ENCODE measurements at regions not wholly inside any gene's neighbourhood (a gene's known extent, or its start where the extent isn't known, plus 50 kb on each side); places are given as distances from the start of the nearest gene placed in this dataset.
"Not testable (repeated sequence)": the region's sequence is repeated elsewhere in the genome, so short reads cannot be mapped to it uniquely, and the experiment has no call there.

DNA sequence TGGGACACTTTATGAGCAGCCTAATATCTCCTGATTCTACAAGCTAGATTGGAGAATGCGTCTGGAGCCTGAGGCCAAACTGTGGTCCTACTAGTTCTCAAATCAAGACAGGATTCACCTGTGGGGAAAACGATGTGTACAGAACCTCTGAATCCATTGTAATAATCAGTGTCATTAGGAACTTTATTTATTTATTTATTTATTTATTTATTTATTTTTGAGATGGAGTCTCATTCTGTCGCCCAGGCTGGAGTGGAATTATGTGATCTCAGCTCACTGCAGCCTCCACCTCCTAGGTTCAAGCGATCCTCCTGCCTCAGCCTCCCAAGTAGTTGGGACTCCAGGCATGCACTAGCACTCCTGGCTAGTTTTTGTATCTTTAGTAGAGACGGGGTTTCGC, 52.6 kb upstream of the KIF26B start:
- not testable (repeated sequence) for DNase-seq

DNA sequence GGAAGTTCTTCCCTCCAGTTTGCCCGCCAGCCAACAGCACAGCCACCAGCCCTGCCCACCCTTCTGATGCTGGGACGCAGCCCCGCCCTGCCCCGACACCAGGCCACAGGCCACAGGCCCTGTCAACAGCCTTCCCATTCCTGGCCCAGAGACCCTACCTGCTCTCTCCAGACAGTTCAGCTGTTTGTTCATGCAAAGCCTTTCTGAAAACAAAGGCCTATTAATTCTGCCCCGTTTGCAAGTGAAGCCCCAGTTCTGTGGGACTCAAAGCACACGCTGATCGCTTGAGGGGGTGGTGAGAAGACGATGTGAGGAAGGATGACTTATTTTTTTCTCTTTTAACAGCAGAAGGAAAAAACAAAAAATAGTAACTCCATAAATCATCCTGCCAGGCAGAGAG, 55.4 kb upstream of the KIF26B start:
- DNase-seq, result no peak

DNA sequence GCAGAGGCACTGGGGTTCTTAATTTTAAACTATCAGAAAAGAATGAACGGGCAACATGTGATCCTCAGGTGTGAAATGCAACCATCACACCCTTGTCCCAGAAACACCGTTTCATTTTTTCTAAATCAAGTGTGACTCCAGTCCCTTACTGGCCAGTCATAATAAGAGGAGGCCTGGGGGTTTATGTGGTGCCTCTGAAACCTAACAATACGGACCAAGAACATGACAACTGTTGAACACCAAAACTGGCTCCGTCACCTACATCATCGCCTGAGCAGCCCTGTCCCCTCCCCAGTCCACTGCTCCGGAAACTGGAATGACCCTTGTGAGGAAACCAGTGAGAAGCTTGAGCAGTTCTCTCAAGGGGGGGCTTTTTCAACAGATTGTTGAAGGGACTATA, 55.9 kb upstream of the KIF26B start:
- DNase-seq, result no peak

DNA sequence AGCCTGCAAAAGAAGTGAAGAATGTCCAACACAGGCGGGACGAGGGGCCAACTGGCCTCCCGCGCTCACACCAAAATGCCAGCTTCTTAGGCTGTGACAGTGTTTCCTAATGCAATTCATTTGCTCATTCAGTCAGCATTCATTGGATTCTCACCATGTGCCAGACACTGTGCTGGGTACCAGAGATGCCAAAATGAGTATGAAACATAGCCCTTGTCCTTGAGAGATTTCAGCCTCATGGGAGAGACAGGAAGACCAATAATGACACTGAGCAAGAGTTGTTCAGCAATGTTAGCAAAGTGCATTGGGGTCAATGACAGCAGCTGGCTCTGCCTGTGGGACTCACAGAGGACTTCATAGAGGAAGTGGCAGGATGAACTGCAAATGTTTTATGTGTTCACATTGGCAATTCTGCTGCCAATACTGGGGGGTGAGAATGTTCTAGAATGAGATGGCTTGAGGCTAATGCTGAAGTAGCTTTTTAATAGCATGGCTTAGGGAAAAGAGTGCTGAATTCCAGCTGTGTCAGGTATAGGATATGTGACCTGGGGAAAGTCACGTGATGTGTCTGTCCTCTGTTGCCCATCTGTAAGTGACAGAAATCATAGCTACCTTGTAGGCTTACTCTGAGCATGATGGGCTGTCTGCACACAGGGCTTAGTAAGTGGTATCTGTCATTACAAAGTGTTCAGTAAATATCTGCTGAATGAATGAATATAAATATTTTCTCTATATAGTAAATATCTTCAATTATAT, 58.3 kb upstream of the KIF26B start:
- no peak for DNase-seq

DNA sequence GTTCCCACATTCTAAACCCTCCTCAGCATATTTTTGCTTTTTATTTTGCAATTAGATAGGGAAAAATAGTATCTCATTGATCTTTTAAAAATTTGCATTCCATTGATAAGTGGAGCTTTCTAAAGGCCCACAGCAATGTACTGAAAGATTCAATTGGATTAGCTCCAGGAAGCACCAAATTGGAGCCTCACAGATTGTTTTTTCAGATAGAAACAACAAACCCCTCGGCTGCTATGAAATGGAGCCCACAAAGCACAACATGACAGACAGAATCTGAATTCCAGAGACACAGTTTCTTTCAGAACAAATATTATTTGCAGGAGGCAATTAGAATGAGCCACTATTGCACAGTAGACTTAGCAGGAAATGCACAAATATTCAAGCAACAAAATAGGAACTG, 58.9 kb upstream of the KIF26B start:
- no peak for DNase-seq

DNA sequence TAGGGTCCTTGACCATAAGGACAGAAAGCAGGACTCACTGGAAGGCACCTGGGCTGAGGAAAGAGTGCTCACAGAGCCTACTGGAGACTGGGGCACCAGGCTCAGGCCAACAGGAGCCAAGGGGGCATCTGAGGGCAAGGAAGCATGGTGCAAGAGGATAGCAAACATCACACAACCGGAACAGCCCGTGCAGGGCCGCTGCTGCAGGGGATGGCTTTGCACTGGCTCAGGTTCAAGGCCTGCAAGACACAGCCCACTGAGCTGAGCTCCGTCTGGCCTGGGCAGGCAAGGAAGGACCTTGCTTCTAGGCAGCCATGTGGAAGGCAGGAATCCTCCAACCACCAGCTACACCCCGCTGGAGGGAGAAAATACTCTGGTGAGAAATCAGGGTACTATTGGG, 59.8 kb upstream of the KIF26B start:
- no peak for DNase-seq

DNA sequence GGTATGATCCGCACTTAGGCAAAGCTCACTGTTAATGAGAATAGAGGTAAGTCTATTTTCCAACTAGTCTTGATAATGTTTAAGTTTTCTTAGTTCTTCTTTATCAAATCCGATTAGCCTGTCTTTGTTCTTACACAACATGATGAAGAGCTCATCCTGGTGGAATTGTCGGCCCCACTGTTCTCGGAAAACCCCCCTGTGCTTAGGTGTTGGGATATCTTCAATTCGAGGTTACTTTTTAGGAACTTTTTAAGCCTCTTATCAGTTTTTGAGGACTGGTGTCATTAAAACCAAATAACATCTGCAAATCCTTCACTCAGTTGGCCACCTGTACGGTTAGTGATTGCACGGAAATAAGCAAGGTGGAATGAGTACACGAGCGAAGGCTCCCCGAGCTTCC, 60.7 kb upstream of the KIF26B start:
- DNase-seq, result no peak

DNA sequence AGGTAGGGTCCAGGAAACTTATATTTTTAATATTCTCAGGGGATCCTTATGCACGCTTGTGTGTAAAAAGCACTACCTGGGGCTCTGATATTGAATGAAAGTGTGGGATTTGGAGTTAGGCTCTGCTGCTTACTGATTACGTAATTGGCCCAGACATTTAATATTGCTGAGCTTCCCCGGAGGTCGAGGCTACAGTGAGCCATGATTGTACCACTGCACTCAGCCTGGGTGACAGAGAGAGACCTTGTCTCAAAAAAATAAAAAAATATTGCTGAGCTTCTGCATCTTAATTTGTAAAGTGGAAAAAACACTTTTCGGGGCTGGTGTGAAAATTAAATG, 62.2 kb upstream of the KIF26B start:
- no peak for DNase-seq

DNA sequence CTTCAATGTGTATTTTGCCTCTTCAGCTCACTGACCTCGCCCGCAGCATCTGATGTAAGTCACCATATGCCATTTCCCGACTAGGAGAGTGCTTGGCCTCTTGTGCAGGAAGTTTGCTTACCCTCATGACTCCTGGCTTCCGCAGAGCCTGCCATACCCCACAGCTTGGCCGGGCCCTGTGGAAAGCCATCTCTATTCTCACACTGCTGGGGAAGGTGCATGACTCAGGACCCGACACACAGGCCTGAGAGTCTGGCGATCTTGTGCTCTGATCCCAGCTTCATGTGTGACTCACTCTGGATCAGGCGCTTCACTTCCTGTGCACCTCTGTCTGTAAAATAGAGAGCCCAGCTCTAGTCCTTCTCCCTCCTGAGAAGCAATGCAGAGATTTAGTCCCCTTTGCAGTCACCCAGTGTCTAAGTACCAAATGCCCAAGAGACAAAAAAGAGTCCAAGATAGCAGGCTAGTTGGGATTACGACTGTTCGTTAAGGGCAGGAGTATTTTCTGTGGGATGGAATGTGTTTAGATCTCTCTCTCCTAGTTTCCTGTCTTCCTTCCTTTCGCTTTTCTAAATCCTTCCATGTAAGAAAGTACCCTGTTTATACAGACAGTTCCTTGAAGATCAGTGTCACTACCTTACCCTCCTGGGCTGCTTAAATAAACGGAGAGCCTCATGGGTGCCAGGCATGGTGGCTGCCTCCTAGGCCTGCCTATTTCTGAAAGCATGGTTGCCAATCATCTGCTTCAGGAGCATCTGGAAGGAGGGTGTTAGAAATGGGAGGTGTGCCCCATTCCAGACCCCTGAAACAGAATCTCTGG, 62.8 kb upstream of the KIF26B start:
- DNase-seq, result peak; percentile 97

DNA sequence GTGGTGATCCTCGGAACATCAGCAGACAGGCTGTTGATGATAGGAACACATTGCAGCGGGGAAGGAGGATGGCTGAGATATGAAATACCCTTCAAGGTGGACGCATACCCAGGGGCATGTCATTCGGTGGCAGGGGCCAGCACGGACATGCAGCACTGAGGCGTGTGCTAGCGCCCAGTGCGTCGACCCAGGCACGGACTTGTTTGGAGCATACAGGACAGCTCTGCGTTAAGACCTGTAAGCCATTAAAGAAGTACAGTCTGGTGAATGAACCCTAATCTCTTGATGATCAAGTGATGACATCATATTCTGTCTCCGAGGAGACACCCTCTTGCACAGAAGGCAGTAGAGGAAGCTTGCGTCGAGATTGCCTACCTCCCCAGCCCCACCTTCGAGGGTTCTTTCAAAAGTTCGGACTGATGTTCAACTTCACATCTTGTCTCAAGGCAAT, 63.6 kb upstream of the KIF26B start:
- peak; percentile 39 for DNase-seq

DNA sequence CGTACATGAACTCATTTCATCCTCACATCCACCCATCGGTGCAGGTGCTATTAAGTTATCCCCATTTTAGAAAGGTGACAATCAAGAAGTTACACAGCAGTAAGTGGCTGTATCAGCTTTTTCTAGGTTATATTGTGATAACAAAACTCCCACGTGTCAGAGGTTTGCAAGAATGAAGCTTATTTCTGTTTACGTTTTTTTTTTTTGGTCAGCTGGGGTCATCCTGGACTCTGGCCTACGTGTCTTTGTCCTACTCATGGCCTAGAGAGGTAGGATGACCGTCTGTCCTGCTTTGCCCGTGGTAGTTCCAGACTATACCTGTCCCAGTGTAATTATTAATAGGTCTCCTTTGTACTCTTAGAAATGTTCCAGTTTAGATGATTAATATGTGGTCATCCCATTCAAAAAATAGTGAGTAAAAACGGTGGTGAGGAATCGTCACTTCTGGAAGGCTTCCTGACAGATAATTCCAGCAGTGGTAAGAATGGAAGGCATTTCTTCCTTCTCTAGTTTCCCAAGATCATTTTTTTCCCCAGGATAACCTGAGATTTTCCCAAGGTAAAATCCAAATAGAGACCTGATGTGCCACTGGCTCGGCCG, 64.2 kb upstream of the KIF26B start:
- DNase-seq, result no peak

DNA sequence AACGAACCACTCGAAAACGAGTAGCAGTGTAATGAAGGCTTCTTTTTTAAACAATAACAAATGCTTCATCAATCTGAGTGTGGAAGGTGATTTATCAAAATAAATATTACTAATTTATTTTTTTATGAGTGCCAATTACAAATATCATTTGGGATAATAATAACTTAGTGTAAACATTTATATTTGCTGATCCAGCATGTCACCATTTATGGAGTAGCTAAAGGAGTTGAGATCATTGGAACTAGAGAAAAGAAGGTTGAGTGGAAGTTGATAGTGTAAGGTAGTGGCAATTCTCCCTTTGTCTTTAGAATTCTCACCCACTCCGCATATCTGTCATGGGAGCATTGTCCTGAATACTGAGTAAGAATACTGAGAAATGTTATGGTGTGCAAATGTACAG, 67.1 kb upstream of the KIF26B start:
- DNase-seq, result no peak

DNA sequence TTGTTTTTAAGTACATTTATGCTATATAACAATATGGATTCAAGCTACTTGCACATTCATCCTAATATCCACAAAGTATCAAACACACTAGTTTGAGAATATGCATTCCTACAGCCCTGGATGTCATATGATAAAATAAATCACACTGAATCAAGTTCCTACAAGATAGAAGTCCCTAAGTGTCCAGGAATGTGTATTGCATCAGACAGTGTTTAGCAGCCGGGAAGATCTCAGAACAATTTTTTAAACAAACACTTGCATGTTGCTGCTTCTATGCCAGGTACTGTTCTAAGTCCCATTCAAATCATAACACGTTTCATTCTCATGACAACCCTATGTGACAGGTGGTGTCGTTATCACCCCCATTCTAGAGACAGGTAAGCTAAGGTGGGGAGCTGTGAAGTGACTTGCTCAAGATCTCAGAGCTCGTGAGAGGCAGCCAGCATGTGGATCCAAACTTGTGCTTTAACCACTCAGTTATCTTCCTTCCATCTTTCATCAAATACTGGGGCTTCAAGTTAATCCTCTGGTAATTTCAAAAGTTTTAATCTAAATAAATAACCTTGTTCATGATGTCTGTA, 68.3 kb upstream of the KIF26B start:
- no peak for DNase-seq

DNA sequence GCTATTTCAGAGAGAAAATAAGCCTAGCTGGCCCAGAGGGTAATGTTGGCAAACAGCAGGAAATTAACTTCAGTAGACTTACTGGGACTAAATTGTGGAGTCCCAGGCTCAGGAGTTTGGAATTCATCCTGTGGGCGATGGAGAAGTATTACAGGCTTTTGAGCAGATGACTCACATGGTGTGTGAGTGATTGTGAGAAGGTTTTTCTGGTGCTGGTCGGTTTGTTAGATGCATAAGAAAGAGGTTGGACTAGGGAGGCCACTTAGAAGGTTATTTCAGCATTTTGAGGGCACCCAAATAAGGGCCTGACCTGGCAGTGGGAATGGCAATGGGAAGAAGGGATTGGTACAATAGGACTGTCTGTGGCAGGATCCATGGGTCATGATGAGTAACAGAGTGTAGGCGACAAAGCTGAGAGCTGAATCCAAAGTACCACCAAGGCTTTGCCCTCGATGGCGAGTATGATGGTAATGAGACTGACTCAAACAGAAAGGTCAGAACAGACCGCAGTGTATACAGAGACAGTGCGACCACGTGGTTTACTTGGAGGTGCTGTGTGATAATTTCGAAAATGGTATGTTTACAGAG, 69.2 kb upstream of the KIF26B start:
- no peak for DNase-seq

DNA sequence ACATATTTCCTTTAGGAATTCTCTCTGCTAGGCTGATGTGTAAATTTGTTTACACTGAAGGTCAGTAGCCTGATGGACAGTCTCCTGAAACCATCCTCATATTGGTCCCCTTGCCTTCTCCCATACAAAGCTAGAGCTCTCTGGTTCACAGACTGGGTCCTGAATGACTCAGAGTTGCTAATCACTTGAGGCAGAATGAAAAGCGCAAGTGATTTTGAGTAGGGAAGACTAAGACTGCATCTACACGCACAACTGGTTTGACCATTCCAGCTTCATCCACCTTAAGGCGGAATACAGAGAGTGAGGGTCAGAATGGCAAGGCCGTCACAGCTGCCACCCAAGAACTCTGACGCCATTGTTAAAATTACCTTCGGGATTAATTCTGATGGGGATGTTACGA, 70.2 kb upstream of the KIF26B start:
- DNase-seq, result peak; percentile 23

DNA sequence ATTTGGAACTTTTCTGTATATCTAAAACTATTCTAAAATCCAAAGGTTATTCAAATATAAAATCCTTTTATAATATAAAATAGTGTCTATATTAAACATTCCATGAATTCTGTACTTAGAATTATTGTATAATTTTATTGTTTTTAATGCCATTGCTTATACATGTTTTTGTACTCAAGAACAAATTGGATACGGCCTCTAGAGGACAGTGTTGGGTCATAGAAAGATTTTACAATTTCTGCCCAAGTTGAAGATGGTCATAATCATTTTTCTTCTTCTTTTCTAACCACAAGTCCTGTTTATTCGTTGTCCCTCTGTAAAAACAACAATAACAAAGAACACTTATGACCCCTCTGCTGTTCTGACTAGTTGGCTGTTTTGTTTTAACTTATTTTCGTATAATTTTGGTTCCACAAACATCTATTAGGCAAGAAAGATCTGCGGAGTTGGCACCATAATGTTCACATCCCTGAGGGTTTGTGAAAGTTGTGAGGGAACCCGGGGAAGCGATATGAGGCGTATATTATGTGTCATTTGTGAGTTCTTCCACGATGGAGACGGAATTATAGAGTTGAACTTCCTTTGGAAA, 75.7 kb upstream of the KIF26B start:
- DNase-seq, result peak; percentile 75

DNA sequence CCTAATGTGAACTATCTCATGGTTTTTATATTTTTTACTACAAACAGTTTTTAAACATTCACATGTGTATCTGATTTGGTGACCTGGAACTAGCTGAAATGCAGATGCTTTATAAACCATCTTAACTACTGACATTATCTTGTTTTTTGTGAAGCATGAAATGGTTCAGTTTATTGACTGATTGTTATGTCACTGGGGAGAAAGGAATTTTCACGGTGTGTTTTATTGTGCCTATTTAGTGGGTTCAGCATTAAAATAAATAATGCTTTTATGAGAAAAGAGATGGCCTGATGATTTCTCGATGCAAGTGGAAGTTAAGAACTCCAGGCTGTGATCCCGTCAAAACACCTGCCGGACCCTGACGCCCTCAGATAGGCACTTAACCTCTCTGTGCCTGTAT, 79.9 kb upstream of the KIF26B start:
- DNase-seq, result no peak

DNA sequence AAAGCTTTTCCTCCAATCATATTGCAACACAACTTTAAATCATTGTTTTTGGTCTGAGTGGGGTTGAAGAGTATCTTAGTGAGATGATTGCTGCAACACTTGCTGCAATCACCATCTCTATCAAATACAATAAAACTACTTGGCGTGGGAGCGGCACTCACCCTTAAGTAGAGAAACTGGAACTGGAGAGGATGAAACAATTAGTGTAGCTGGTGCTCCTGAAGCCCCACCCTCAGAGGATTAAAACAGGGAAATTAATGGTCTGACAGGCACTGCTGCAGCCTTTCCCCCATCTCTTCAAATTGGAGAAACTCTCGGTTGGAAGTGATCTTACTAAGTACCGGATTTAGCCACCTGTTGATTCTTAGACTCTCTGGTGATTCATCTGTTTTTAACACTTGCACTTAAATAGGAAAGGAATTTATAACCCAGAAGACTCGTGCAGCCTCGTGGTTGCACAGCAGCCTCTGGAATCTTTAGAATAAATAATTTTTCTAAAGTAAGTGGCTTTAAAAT, 80.5 kb upstream of the KIF26B start:
- no peak for DNase-seq

DNA sequence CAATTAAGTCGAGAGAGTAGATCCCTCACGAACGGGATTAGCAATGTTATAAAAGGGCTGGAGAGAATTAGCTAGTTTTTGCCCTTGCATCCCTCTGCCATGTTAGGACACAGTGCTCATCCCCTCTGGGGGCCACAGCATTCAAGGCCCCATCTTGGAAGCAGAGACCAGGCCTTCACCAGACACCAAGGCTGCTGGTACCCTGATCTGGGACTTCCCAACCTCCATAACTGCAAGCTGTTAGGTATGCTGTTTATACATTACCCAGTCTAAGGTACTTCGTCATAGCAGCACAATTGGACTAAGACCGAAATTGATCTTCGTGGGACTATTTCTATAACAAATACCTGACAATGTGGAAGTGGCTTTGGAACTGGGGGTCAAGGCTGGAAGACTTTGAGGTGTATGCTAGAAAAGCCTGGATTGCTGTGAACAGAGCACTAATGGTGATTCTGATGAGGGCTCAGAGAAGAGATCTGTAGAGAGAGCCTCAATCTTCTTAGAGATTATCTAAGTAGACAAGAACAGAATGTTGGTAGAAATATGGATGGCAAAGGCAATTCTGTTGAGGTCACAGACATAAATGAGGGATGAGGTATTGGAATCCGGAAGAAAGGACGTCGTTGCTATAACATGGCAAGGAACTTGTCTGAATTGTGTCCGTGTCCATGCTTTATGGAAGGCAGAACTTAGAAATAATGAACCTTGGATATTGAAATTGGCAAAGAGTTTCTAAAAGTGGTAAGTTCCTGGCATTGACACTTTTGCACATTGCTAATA, 83.8 kb upstream of the KIF26B start:
- no peak for DNase-seq

DNA sequence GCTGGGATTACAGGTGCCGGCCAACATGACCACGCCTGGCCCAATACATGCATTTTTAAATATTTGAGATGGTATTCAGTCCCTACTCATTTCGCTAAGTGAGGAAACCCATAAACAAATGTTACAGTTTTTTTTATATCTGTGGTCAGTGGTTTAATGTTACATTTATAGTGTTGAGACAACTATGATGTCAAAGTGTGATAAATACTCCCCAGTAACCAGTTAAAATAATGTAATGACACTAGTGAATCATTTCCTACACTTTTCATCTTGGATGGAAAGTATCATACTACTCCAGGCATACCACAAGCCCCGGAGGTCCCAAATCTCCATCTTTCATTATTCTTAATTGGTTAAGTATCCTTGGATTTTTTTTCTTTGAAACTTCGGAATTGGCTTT, 87.5 kb upstream of the KIF26B start:
- DNase-seq, result no peak

DNA sequence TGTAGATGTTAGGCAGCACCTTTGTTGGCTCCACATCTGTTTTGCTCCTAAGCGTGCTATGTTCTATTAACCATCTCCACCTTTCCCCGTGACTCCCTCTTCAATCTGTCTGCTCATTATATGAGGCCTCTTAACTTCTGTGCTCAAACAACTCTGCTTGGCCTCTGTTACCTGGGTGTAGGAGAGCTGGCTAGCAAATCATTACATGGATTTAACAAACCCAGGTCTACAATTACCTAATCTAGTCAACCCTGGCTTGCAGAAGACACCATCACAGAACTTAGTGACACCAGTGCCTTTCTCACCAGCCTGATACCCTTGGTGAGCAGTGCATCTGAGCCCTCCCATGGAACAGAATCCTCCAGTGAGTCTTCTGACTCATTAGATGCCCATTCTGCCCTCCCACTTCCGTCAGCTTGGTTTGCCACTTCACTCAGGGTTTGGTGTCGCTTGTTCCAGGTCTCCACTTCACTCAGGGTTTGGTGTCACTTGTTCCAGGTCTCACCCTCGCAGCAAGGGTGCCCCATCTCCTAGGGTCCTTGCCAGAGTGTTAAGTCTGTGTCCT, 92.0 kb upstream of the KIF26B start:
- no peak for DNase-seq

DNA sequence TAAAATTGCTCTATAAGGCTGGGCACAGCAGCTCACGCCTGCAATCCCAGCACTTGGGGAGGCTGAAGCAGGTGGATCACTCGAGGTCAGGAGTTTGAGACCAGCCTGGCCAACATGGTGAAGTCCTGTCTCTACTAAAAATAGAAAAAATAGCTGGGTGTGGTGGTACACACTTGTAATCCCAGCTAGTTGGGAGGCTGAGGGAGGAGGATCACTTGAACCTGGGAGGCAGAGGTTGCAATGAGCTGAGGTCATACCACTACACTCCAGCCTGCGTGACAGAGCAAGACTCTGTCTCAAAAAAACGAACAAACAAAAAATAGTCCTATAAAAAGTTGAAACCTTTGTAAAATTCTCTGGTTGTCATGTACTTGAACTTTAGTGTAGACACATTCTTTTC, 93.0 kb upstream of the KIF26B start:
- DNase-seq, result not testable (repeated sequence)
